GM18861 (cell line): ENCODE measurements at regions not wholly inside any gene's neighbourhood (a gene's known extent, or its start where the extent isn't known, plus 50 kb on each side); places are given as distances from the start of the nearest gene placed in this dataset.
"Not testable (repeated sequence)": the region's sequence is repeated elsewhere in the genome, so short reads cannot be mapped to it uniquely, and the experiment has no call there.

Experiments
- ATAC-seq: cut with Tn5 transposase; IDR thresholded peaks from one replicate; pipeline ENCODE4 v1.9.1; 2021; ENCODE audit not compliant: unreplicated experiment

- ATAC-seq: no peak
These were observed 54.5 kb downstream of the IRX5 start for GRCh38 chr16:54985156-54985555.

GRCh38 chr16:54985668-54986067 lies 55.0 kb downstream of the IRX5 start:
- no peak for ATAC-seq

- ATAC-seq: no peak
These were observed 55.7 kb downstream of the IRX5 start for GRCh38 chr16:54986409-54986808.

GRCh38 chr16:54987081-54987480 lies 56.4 kb downstream of the IRX5 start:
- no peak for ATAC-seq

GRCh38 chr16:54991525-54991924 lies 60.9 kb downstream of the IRX5 start:
- no peak for ATAC-seq

GRCh38 chr16:54991946-54992345 lies 61.3 kb downstream of the IRX5 start:
- not testable (repeated sequence) for ATAC-seq

- ATAC-seq: no peak
These were observed 62.6 kb downstream of the IRX5 start for GRCh38 chr16:54993106-54993895.

- no peak for ATAC-seq
These were observed 65.5 kb downstream of the IRX5 start for GRCh38 chr16:54996186-54996585.

GRCh38 chr16:54998834-54999233 lies 68.2 kb downstream of the IRX5 start:
- no peak for ATAC-seq

GRCh38 chr16:54999481-54999880 lies 68.8 kb downstream of the IRX5 start:
- ATAC-seq: no peak

GRCh38 chr16:55000595-55000994 lies 69.9 kb downstream of the IRX5 start:
- ATAC-seq: no peak

- no peak for ATAC-seq
These were observed 71.3 kb downstream of the IRX5 start for GRCh38 chr16:55001931-55002330.

GRCh38 chr16:55002419-55002818 lies 71.8 kb downstream of the IRX5 start:
- ATAC-seq: no peak

GRCh38 chr16:55003306-55003705 lies 72.6 kb downstream of the IRX5 start:
- ATAC-seq: no peak

GRCh38 chr16:55003916-55004315 lies 73.3 kb downstream of the IRX5 start:
- no peak for ATAC-seq

- no peak for ATAC-seq
These were observed 76.8 kb downstream of the IRX5 start for GRCh38 chr16:55007504-55007903.

- no peak for ATAC-seq
These were observed 78.3 kb downstream of the IRX5 start for GRCh38 chr16:55008836-55009510.

GRCh38 chr16:55009581-55009980 lies 78.9 kb downstream of the IRX5 start:
- ATAC-seq: no peak

GRCh38 chr16:55010492-55011160 lies 80.0 kb downstream of the IRX5 start:
- no peak for ATAC-seq

GRCh38 chr16:55012362-55012761 lies 81.7 kb downstream of the IRX5 start:
- no peak for ATAC-seq

GRCh38 chr16:55012793-55013192 lies 82.1 kb downstream of the IRX5 start:
- ATAC-seq: no peak

GRCh38 chr16:55014022-55014421 lies 83.4 kb downstream of the IRX5 start:
- no peak for ATAC-seq
